ENCODE measurements at regions not wholly inside any gene's neighbourhood (a gene's known extent, or its start where the extent isn't known, plus 50 kb on each side); places are given as distances from the start of the nearest gene placed in this dataset.

- no peaks in the 10 kb centered on the region for H4K20me1 ChIP-seq (ENCODE audit: control insufficient read depth, extremely low read depth, insufficient read depth, low read length)
- DNase-seq (ENCODE audit: low read depth, low spot score) (no peak), FAIRE-seq (no peak)
- no peak overlapping the region for H3K27ac ChIP-seq (ENCODE audit: control insufficient read depth, insufficient read depth, low read length)
- no peaks in the 10 kb centered on the region for H3K9me3 ChIP-seq (ENCODE audit: control insufficient read depth, low read depth, low read length)
- dilution Hi-C loops (cut with MboI; ENCODE audit: extremely low pct_ligation_motif_present, low sequenced_read_pairs) = no loop called here
- H3K36me3 ChIP-seq (ENCODE audit: control insufficient read depth in 2 of 2, extremely low read depth in 1 of 2, insufficient read depth in 2 of 2, low read length in 2 of 2) = no peaks in the 10 kb centered on the region
- no peaks in the 10 kb centered on the region for H3K4me1 ChIP-seq (ENCODE audit: control insufficient read depth, extremely low read depth, insufficient read depth, low read length)
- no peak overlapping the region for H3K4me2 ChIP-seq (ENCODE audit: control insufficient read depth, extremely low read depth, insufficient read depth, low read depth, low read length)
- no peaks in the 10 kb centered on the region for H3K79me2 ChIP-seq (ENCODE audit: control insufficient read depth, insufficient read depth, low read length)
- H3K9ac ChIP-seq (ENCODE audit: control insufficient read depth, extremely low read depth, insufficient read depth, low read length) = no peak overlapping the region
- no peaks in the 10 kb centered on the region for H3K27me3 ChIP-seq (ENCODE audit: control insufficient read depth, extremely low read depth, insufficient read depth, low read length)
- H3K4me3 ChIP-seq (ENCODE audit: control insufficient read depth in 2 of 3, extremely low read depth in 1 of 3, insufficient read depth in 2 of 3, low read depth in 1 of 3, low read length in 3 of 3) = no peak overlapping the region
- TF ChIP-seq CTCF (optimal IDR thresholded peaks at IDR 0.05 in 1 of 3, IDR thresholded peaks at IDR 0.05 in 1 of 3, conservative IDR thresholded peaks at IDR 0.05 in 1 of 3; ENCODE audit: extremely low read depth in 1 of 3, insufficient read depth in 2 of 3, low read length in 3 of 3) = no peak
- TF ChIP-seq EZH2 (IDR thresholded peaks at IDR 0.05; ENCODE audit: low read length) = no peak
- H2AFZ ChIP-seq (ENCODE audit: control insufficient read depth, low read length) = no peak overlapping the region
- no peaks in the 10 kb centered on the region for H3K9me1 ChIP-seq (ENCODE audit: control insufficient read depth, extremely low read depth, insufficient read depth, low read length)
Measured at GRCh38 chr14:44701563-44702263, 194.6 kb upstream of the FSCB start.

- H2AFZ ChIP-seq (ENCODE audit: control insufficient read depth, low read length) = no peak overlapping the region
- FAIRE-seq = no peak
- no peaks in the 10 kb centered on the region for H4K20me1 ChIP-seq (ENCODE audit: control insufficient read depth, extremely low read depth, insufficient read depth, low read length)
- no peak for DNase-seq (ENCODE audit: low read depth, low spot score)
- H3K4me3 ChIP-seq (ENCODE audit: control insufficient read depth in 2 of 3, extremely low read depth in 1 of 3, insufficient read depth in 2 of 3, low read depth in 1 of 3, low read length in 3 of 3) = no peak overlapping the region
- H3K9me1 ChIP-seq (ENCODE audit: control insufficient read depth, extremely low read depth, insufficient read depth, low read length) = no peaks in the 10 kb centered on the region
- no peak overlapping the region for H3K4me2 ChIP-seq (ENCODE audit: control insufficient read depth, extremely low read depth, insufficient read depth, low read depth, low read length)
- no peaks in the 10 kb centered on the region for H3K36me3 ChIP-seq (ENCODE audit: control insufficient read depth in 2 of 2, extremely low read depth in 1 of 2, insufficient read depth in 2 of 2, low read length in 2 of 2)
- no peaks in the 10 kb centered on the region for H3K27me3 ChIP-seq (ENCODE audit: control insufficient read depth, extremely low read depth, insufficient read depth, low read length)
- dilution Hi-C loops (cut with MboI; ENCODE audit: extremely low pct_ligation_motif_present, low sequenced_read_pairs) = no loop called here
- H3K79me2 ChIP-seq (ENCODE audit: control insufficient read depth, insufficient read depth, low read length) = no peaks in the 10 kb centered on the region
- TF ChIP-seq EZH2 (IDR thresholded peaks at IDR 0.05; ENCODE audit: low read length) = no peak
- TF ChIP-seq CTCF (optimal IDR thresholded peaks at IDR 0.05 in 1 of 3, IDR thresholded peaks at IDR 0.05 in 1 of 3, conservative IDR thresholded peaks at IDR 0.05 in 1 of 3; ENCODE audit: extremely low read depth in 1 of 3, insufficient read depth in 2 of 3, low read length in 3 of 3) = no peak
- H3K27ac ChIP-seq (ENCODE audit: control insufficient read depth, insufficient read depth, low read length) = no peak overlapping the region
- H3K4me1 ChIP-seq (ENCODE audit: control insufficient read depth, extremely low read depth, insufficient read depth, low read length) = no peaks in the 10 kb centered on the region
- H3K9me3 ChIP-seq (ENCODE audit: control insufficient read depth, low read depth, low read length) = no peaks in the 10 kb centered on the region
- H3K9ac ChIP-seq (ENCODE audit: control insufficient read depth, extremely low read depth, insufficient read depth, low read length) = no peak overlapping the region
Measured at GRCh38 chr14:44700694-44701093, 193.6 kb upstream of the FSCB start.

Measured in keratinocyte (primary cell).